Fibroblast of the aortic adventitia (primary cell): ENCODE measurements at regions not wholly inside any gene's neighbourhood (a gene's known extent, or its start where the extent isn't known, plus 50 kb on each side); places are given as distances from the start of the nearest gene placed in this dataset.

Source experiments
- DNase-seq: peaks from one replicate; pipeline ENCODE4 v3.0.0-alpha.2; 2010; ENCODE audit warnings: low read depth
- H3K4me3 ChIP-seq: 2 replicates; pipeline ENCODE4 v1.5.1; 2011; ENCODE audit warnings: low read depth, mild to moderate bottlenecking, control low read depth, low read length, moderate library complexity
- CTCF ChIP-seq: IDR thresholded peaks from 2 replicates; pipeline ENCODE4 v1.5.1; 2011; ENCODE audit warnings: mild to moderate bottlenecking, low read length, control low read depth, inconsistent platforms; ENCODE audit not compliant: insufficient read depth

DNA sequence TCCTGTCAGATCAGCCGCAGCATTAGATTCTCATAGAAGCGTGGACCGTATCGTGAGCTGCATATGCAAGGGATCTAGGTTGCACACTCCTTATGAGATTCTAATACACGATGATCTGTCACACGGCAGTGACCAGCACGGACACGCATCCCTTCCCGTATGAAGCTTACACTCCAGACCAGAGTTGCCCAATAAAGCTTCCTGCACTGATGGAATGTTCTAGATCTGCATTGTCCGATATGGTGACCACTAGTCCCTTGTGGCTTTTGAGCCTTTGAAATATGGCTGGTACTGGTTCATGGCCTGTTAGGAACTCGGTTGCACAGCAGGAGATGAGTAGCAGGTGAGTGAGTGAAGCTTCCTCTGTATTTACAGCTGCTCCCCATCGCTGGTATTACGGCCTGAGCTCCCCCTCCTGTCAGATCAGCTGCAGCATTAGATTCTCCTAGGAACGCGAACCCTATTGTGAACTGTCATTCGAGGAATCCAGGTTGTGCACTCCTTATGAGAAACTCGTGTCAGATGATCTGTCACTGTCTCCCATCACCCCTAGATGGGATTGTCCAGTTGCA is 49.8 kb upstream of the ZCCHC14 start:
- no peak for TF ChIP-seq CTCF
- no peak for DNase-seq
- H3K4me3 ChIP-seq, result no peak overlapping the region
